CD4-positive, alpha-beta T cell (primary cell): ENCODE measurements at regions not wholly inside any gene's neighbourhood (a gene's known extent, or its start where the extent isn't known, plus 50 kb on each side); places are given as distances from the start of the nearest gene placed in this dataset.

Experiments used
- ATAC-seq: fragments of 200-7000 bp; cut with Tn5 transposase; one replicate; pipeline ENCODE4 v1.10.0; 2022; ENCODE audit warnings: mild to moderate bottlenecking; ENCODE audit not compliant: poor library complexity
- CTCF ChIA-PET: fragments of 350-600 bp; sonication (Branson Sonifier 250); formaldehyde crosslinking; loops from one replicate; lab custom pipeline; 2021; ENCODE audit warnings: antibody characterized with exemption, inconsistent platforms; lab: Charles Lee
- POLR2A ChIA-PET: fragments of 350-600 bp; sonication (Branson Sonifier 250); formaldehyde crosslinking; loops from one replicate; lab custom pipeline; 2021; ENCODE audit warnings: antibody characterized with exemption, inconsistent platforms; lab: Charles Lee
- DNase-seq, 14 experiments: peaks; one replicate each; pipeline ENCODE4 v3.0.0-alpha.2; 2013 to 2020; ENCODE audit warnings: mixed read lengths in 2 of 14
- H3K27ac ChIP-seq, 2 donors: one replicate each; pipeline versions ENCODE4 v1.5.1 to v1.7.0; 2013; ENCODE audit warnings: low read length in 2 of 2, low read depth in 1 of 2, mild to moderate bottlenecking in 1 of 2
- H3K27me3 ChIP-seq, 2 experiments: 1 replicate in 1 of 2; 2 replicates in 1 of 2; pipeline versions ENCODE4 v1.6.1 to v1.7.0; 2013; ENCODE audit warnings: low read length in 2 of 2, control low read depth in 1 of 2, mild to moderate bottlenecking in 1 of 2, moderate library complexity in 1 of 2; ENCODE audit not compliant: insufficient read depth in 2 of 2, control insufficient read depth in 1 of 2
- H3K36me3 ChIP-seq: one replicate; pipeline ENCODE4 v1.6.1; 2013; ENCODE audit warnings: low read length, control low read depth; ENCODE audit not compliant: insufficient read depth
- H3K4me1 ChIP-seq: one replicate; pipeline ENCODE4 v1.6.1; 2013; ENCODE audit warnings: low read length, control low read depth; ENCODE audit not compliant: insufficient read depth
- H3K4me3 ChIP-seq: one replicate; pipeline ENCODE4 v1.5.1; 2013; ENCODE audit warnings: mild to moderate bottlenecking, low read length, moderate library complexity
- H3K9me3 ChIP-seq, 2 experiments: 1 replicate in 1 of 2; 2 replicates in 1 of 2; pipeline versions ENCODE4 v1.6.1 to v1.7.0; 2013; ENCODE audit warnings: low read length in 2 of 2, mild to moderate bottlenecking in 2 of 2, control low read depth in 1 of 2, moderate library complexity in 1 of 2; ENCODE audit not compliant: control insufficient read depth in 1 of 2, insufficient read depth in 1 of 2
- H3K27ac Mint-ChIP-seq: one replicate; pipeline ENCODE4 v1.8.0; 2020; ENCODE audit warnings: mixed read lengths
- H3K27me3 Mint-ChIP-seq: one replicate; pipeline ENCODE4 v1.8.0; 2021; ENCODE audit warnings: mixed read lengths
- H3K36me3 Mint-ChIP-seq: one replicate; pipeline ENCODE4 v1.8.0; 2021; ENCODE audit warnings: low read depth, mixed read lengths
- H3K4me1 Mint-ChIP-seq: one replicate; pipeline ENCODE4 v1.8.0; 2021; ENCODE audit warnings: low read depth, mixed read lengths
- H3K4me3 Mint-ChIP-seq: one replicate; pipeline ENCODE4 v1.8.0; 2020; ENCODE audit warnings: mild to moderate bottlenecking, mixed read lengths
- H3K9me3 Mint-ChIP-seq: one replicate; pipeline ENCODE4 v1.8.0; 2020; ENCODE audit warnings: mixed read lengths
- CTCF ChIP-seq: fragments of 200-600 bp; IDR thresholded peaks from one replicate; pipeline ENCODE4 v1.8.0; 2022; ENCODE audit warnings: antibody characterized with exemption, mild to moderate bottlenecking
- intact Hi-C, 2 experiments: fragments of 100-400 bp; cut with DNase I in 1 of 2; cut with micrococcal nuclease in 1 of 2; formaldehyde crosslinking; loops; one replicate each; pipeline versions ENCODE4 v1.15.1 to v1.9.0; 2023 to 2025; cut with DNase I, micrococcal nuclease

DNA sequence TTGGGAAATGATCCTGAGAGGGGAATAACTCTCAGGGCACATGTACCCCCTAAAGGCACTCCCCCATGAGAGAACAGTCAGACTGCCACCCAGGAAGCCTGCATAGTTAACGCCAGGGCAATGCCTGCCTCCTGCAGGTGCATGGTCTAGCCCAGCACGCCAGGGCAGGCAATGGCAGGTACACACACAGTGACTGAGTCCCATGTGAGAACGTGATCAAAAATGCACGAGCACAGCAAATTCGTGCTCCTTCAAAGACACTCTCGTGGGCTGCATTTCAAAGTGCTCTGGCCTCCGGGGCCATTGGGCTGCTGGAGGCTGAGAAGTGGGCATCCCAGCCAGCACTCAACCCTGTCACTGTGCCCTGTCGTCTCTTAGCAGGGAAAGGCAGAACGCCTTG is 79.7 kb downstream of the SHANK2 start:
- H3K9me3 Mint-ChIP-seq, result peaks cover 11% of the 10 kb centered on the region
- ChIA-PET POLR2A (no interaction called here), CTCF (no interaction called here)
- H3K27me3 Mint-ChIP-seq, result peaks cover 13% of the 10 kb centered on the region
- H3K36me3 Mint-ChIP-seq, result no peaks in the 10 kb centered on the region
- H3K4me1 Mint-ChIP-seq, result no peaks in the 10 kb centered on the region
- DNase-seq, result no peak
- no peak for TF ChIP-seq CTCF
- no peak overlapping the region for H3K4me3 ChIP-seq
- H3K27me3 ChIP-seq, result no peaks in the 10 kb centered on the region
- intact Hi-C loops, result no loop called here
- H3K4me3 Mint-ChIP-seq, result no peak overlapping the region
- H3K27ac Mint-ChIP-seq, result no peak overlapping the region
- no peak for ATAC-seq
- H3K9me3 ChIP-seq, result peaks cover 0 to 9% of the 10 kb centered on the region in 2 experiments
- no peaks in the 10 kb centered on the region for H3K36me3 ChIP-seq
- H3K4me1 ChIP-seq, result no peaks in the 10 kb centered on the region
- no peak overlapping the region for H3K27ac ChIP-seq

DNA sequence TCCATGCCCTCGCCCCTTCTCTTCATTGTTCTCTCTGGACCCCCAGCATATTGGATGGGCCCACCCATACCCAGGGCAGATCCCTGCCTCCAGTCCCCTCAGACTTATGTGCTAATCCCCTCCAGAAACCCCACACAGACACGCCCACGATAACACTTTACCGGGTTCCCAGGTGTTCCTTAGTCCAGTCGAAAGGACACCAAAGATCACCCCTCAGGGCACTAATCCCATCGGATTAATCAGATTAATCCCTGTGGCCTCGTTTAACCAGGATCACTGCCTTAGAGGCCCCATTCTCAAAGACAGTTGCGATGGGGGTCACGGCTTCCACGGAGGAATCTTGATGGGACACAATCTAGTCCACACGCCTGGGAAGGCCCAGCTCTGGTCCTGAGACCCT is 80.8 kb downstream of the SHANK2 start:
- Histone ChIP-seq H3K36me3 (no peaks in the 10 kb centered on the region), H3K27me3 (no peaks in the 10 kb centered on the region), H3K27ac (no peak overlapping the region), H3K4me1 (no peaks in the 10 kb centered on the region), H3K9me3 (peaks cover 0 to 9% of the 10 kb centered on the region in 2 experiments), H3K4me3 (no peak overlapping the region)
- peaks cover 13% of the 10 kb centered on the region for H3K27me3 Mint-ChIP-seq
- H3K27ac Mint-ChIP-seq, result no peak overlapping the region
- H3K4me1 Mint-ChIP-seq, result no peaks in the 10 kb centered on the region
- no peak for TF ChIP-seq CTCF
- ChIA-PET POLR2A (no interaction called here), CTCF (no interaction called here)
- H3K9me3 Mint-ChIP-seq, result peaks cover 7% of the 10 kb centered on the region
- ATAC-seq (no peak), DNase-seq (no peak)
- H3K4me3 Mint-ChIP-seq, result no peak overlapping the region
- intact Hi-C loops, result no loop called here
- no peaks in the 10 kb centered on the region for H3K36me3 Mint-ChIP-seq

DNA sequence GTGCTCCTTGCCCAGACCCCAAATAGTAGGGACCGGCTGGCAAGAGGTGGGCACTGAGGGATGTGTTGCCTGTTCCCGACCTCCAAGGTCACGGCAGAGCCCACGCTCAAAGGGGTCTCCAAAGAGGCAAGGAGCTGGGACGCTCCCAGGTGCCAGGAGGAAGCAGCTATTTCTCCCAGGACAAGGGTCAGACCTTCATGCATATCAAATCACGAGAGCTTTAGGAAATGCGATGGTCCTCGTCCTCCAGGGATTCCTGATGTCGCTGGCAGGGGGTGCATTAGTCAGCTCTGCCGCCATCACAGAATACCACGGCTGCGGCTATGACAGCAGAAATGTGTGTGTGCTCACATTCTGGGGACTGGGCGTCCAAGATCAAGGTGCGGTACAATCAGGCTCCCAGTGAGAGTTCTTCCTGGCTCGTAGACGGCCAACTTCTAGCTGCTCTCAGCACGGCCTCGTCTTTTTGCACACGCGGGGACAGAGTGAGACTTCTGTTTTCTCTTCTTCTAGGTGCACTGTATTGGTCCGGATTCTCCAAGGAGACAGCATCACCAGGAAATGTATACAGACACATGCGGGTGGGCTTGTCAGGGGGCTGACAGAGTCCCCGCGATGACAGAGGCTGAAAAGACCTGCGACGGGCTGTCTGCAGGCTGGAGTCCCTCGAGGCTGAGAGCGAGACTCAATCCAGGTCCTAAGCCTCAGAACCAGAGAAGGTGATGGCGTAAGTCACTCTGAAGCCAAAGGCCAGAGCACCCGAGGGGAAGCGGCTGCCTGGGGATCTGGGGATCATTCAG is 81.6 kb downstream of the SHANK2 start:
- TF ChIP-seq CTCF, result no peak
- no peak overlapping the region for H3K27ac ChIP-seq
- intact Hi-C loops, result no loop called here
- no peaks in the 10 kb centered on the region for H3K36me3 Mint-ChIP-seq
- H3K36me3 ChIP-seq, result no peaks in the 10 kb centered on the region
- DNase-seq (no peak), ATAC-seq (no peak)
- H3K27ac Mint-ChIP-seq, result no peak overlapping the region
- no peaks in the 10 kb centered on the region for H3K4me1 Mint-ChIP-seq
- no peaks in the 10 kb centered on the region for H3K4me1 ChIP-seq
- ChIA-PET CTCF (no interaction called here), POLR2A (no interaction called here)
- peaks cover 5% of the 10 kb centered on the region for H3K9me3 Mint-ChIP-seq
- peaks cover 13% of the 10 kb centered on the region for H3K27me3 Mint-ChIP-seq
- peaks cover 0 to 9% of the 10 kb centered on the region in 2 experiments for H3K9me3 ChIP-seq
- no peaks in the 10 kb centered on the region for H3K27me3 ChIP-seq
- no peak overlapping the region for H3K4me3 Mint-ChIP-seq
- H3K4me3 ChIP-seq, result no peak overlapping the region
